HG03439 (cell line): ENCODE measurements at regions not wholly inside any gene's neighbourhood (a gene's known extent, or its start where the extent isn't known, plus 50 kb on each side); places are given as distances from the start of the nearest gene placed in this dataset.
"Not testable (repeated sequence)": the region's sequence is repeated elsewhere in the genome, so short reads cannot be mapped to it uniquely, and the experiment has no call there.

Experiments
- ATAC-seq: cut with Tn5 transposase; IDR thresholded peaks from one replicate; pipeline ENCODE4 v1.9.1; 2021; ENCODE audit warnings: mild to moderate bottlenecking, moderate library complexity; ENCODE audit not compliant: unreplicated experiment

GRCh38 chrX:109875831-109876230 lies 127.1 kb upstream of the TMEM164 start:
- ATAC-seq = no peak

- ATAC-seq = no peak
Measured at GRCh38 chrX:109878236-109878635, 124.7 kb upstream of the TMEM164 start.

- ATAC-seq = no peak
Measured at GRCh38 chrX:109879991-109880390, 122.9 kb upstream of the TMEM164 start.

GRCh38 chrX:109880629-109881028 lies 122.3 kb upstream of the TMEM164 start:
- ATAC-seq = no peak

GRCh38 chrX:109886122-109886761 lies 116.7 kb upstream of the TMEM164 start:
- ATAC-seq = no peak

- no peak for ATAC-seq
Measured at GRCh38 chrX:109889289-109890006, 113.5 kb upstream of the TMEM164 start.

GRCh38 chrX:109890300-109890699 lies 112.6 kb upstream of the TMEM164 start:
- ATAC-seq = no peak

- peak; percentile 63 for ATAC-seq
Measured at GRCh38 chrX:109890910-109891502, 111.9 kb upstream of the TMEM164 start.

- ATAC-seq = not testable (repeated sequence)
Measured at GRCh38 chrX:109896024-109896423, 106.9 kb upstream of the TMEM164 start.

- no peak for ATAC-seq
Measured at GRCh38 chrX:109902665-109903064, 100.2 kb upstream of the TMEM164 start.

- ATAC-seq = no peak
Measured at GRCh38 chrX:109911046-109911445, 91.9 kb upstream of the TMEM164 start.

- ATAC-seq = not testable (repeated sequence)
Measured at GRCh38 chrX:109912993-109913392, 89.9 kb upstream of the TMEM164 start.

- no peak for ATAC-seq
Measured at GRCh38 chrX:109914114-109914849, 88.6 kb upstream of the TMEM164 start.

- no peak for ATAC-seq
Measured at GRCh38 chrX:109918753-109919152, 84.2 kb upstream of the TMEM164 start.

- no peak for ATAC-seq
Measured at GRCh38 chrX:109920325-109920724, 82.6 kb upstream of the TMEM164 start.

- no peak for ATAC-seq
Measured at GRCh38 chrX:109920868-109921267, 82.0 kb upstream of the TMEM164 start.

- ATAC-seq = no peak
Measured at GRCh38 chrX:109922190-109922589, 80.7 kb upstream of the TMEM164 start.

GRCh38 chrX:109925003-109925402 lies 77.9 kb upstream of the TMEM164 start:
- not testable (repeated sequence) for ATAC-seq

- no peak for ATAC-seq
Measured at GRCh38 chrX:109925656-109926055, 77.3 kb upstream of the TMEM164 start.

GRCh38 chrX:109926118-109926517 lies 76.8 kb upstream of the TMEM164 start:
- ATAC-seq = no peak
